GM12878 (cell line): ENCODE measurements at regions not wholly inside any gene's neighbourhood (a gene's known extent, or its start where the extent isn't known, plus 50 kb on each side); places are given as distances from the start of the nearest gene placed in this dataset.

ENCODE experiments used
- ATAC-seq: fragments of 200-7000 bp; cut with Tn5 transposase; 3 replicates; pipeline ENCODE4 v1.9.1; 2020; ENCODE audit warnings: mild to moderate bottlenecking, moderate library complexity
- BruUV-seq: library from RNA; stranded (reverse); fragments of 400-500 nt; replicated peaks from 2 replicates; lab custom pipeline; 2021; lab: Mats Ljungman, UMichigan
- CTCF ChIA-PET: fragments of 300-600 bp; sonication (Branson Sonifier 250); formaldehyde crosslinking; extraction: SDS; loops from one replicate; lab custom pipeline; 2021; ENCODE audit warnings: inconsistent platforms; lab: Yijun Ruan, JAX
- POLR2A ChIA-PET: fragments of 350-600 bp; formaldehyde crosslinking; extraction: SDS; loops from one replicate; lab custom pipeline; 2021; ENCODE audit warnings: inconsistent platforms; lab: Charles Lee
- RAD21 ChIA-PET: fragments of 300-600 bp; sonication (Branson Sonifier 250); formaldehyde crosslinking; loops from one replicate; lab custom pipeline; 2023; ENCODE audit warnings: antibody characterized with exemption; ENCODE audit not compliant: unreplicated experiment; lab: Charles Lee
- SMC1A ChIA-PET: fragments of 300-600 bp; sonication (Branson Sonifier 250); formaldehyde crosslinking; loops from one replicate; lab custom pipeline; 2023; ENCODE audit not compliant: unreplicated experiment, uncharacterized antibody; lab: Charles Lee
- DNase-seq: peaks from one replicate; pipeline ENCODE4 v3.0.0-alpha.2; 2011; ENCODE audit warnings: low read depth, low spot score
- FAIRE-seq: peaks from 3 replicates; lab custom pipeline; 2011; peaks lifted over from hg19 to GRCh38; lab: Jason Lieb, UNC
- H2AFZ ChIP-seq: 2 replicates; pipeline ENCODE4 v1.6.0; 2011; ENCODE audit warnings: low read depth, low read length, control low read depth; ENCODE audit not compliant: control insufficient read depth
- H3K27ac ChIP-seq: 2 replicates; pipeline ENCODE4 v1.5.1; 2011; ENCODE audit warnings: control low read depth; ENCODE audit not compliant: control insufficient read depth, insufficient read depth
- H3K27me3 ChIP-seq, 2 experiments: replicated peaks in 1 of 2; 2 replicates each; pipeline versions ENCODE4 v1.6.0 to v1.6.1; 2011; ENCODE audit warnings: low read length in 1 of 2; ENCODE audit not compliant: control insufficient read depth in 2 of 2, insufficient read depth in 2 of 2
- H3K36me3 ChIP-seq, 2 experiments: 2 replicates each; pipeline ENCODE4 v1.5.1; 2011; ENCODE audit warnings: low read length in 1 of 2; ENCODE audit not compliant: control insufficient read depth in 2 of 2, insufficient read depth in 2 of 2
- H3K4me1 ChIP-seq: 2 replicates; pipeline ENCODE4 v1.6.1; 2011; ENCODE audit warnings: mild to moderate bottlenecking, low read length, moderate library complexity, mixed read lengths; ENCODE audit not compliant: control insufficient read depth, insufficient read depth
- H3K4me2 ChIP-seq: 2 replicates; pipeline ENCODE4 v1.6.0; 2011; ENCODE audit warnings: control low read depth; ENCODE audit not compliant: control insufficient read depth, insufficient read depth
- H3K4me3 ChIP-seq: fragments of 200-600 bp; sonication (generic); 2 replicates; pipeline ENCODE4 v1.5.1; 2016
- H3K79me2 ChIP-seq: 2 replicates; pipeline ENCODE4 v1.6.0; 2011; ENCODE audit warnings: low read length; ENCODE audit not compliant: control insufficient read depth, insufficient read depth
- H3K9ac ChIP-seq: 2 replicates; pipeline ENCODE4 v1.8.0; 2011; ENCODE audit warnings: low read length, control low read depth, mixed read lengths; ENCODE audit not compliant: control insufficient read depth, insufficient read depth
- H3K9me3 ChIP-seq: replicated peaks from 3 replicates; pipeline ENCODE4 v1.5.1; 2011; ENCODE audit warnings: mild to moderate bottlenecking, low read length; ENCODE audit not compliant: control insufficient read depth, insufficient read depth
- H4K20me1 ChIP-seq: 2 replicates; pipeline ENCODE4 v1.6.0; 2011; ENCODE audit not compliant: control insufficient read depth, insufficient read depth
- BACH1 ChIP-seq: fragments of 450-650 bp; IDR thresholded peaks from 2 replicates; pipeline ENCODE4 v1.6.1; 2017; ENCODE audit warnings: mild to moderate bottlenecking, borderline replicate concordance
- CHD2 ChIP-seq: IDR thresholded peaks from 2 replicates; pipeline ENCODE4 v1.6.1; 2011; ENCODE audit warnings: low read depth, low read length, improper control_type of control experiment, borderline replicate concordance
- FOS ChIP-seq: IDR thresholded peaks from 3 replicates; pipeline ENCODE4 v1.6.1; 2011; ENCODE audit warnings: borderline replicate concordance; ENCODE audit not compliant: insufficient read length; ENCODE audit errors: extremely low read depth
- FOXK2 ChIP-seq: fragments of 450-650 bp; IDR thresholded peaks from 2 replicates; pipeline ENCODE4 v1.6.1; 2017; ENCODE audit warnings: mild to moderate bottlenecking, moderate library complexity
- RAD21 ChIP-seq: IDR thresholded peaks from 2 replicates; pipeline ENCODE4 v1.6.1; 2011; ENCODE audit warnings: mild to moderate bottlenecking, low read depth, low read length, moderate library complexity; ENCODE audit not compliant: insufficient read depth
- RAD51 ChIP-seq: fragments of 450-650 bp; IDR thresholded peaks from 2 replicates; pipeline ENCODE4 v1.6.1; 2016; ENCODE audit warnings: moderate library complexity, mild to moderate bottlenecking, inconsistent platforms
- SMAD1 ChIP-seq: fragments of 450-650 bp; IDR thresholded peaks from 2 replicates; pipeline ENCODE4 v1.6.1; 2018; ENCODE audit warnings: mild to moderate bottlenecking, low read depth; ENCODE audit not compliant: partially characterized antibody
- WGBS: methylation state at CpG from one replicate; pipeline ENCODE4 v1.1.6; 2016; ENCODE audit warnings: low lambda C conversion rate; ENCODE audit not compliant: insufficient replicate concordance, insufficient coverage; ENCODE audit errors: missing lambda C conversion rate; 5-methylcytosine and 5-hydroxymethylcytosine counted together
- in situ Hi-C: fragments of 300-500 bp; cut with MboI; formaldehyde crosslinking; loops from 9 replicates; pipeline ENCODE4 v1.14.3; 2018; ENCODE audit warnings: mixed read lengths
- intact Hi-C: fragments of 100-400 bp; cut with micrococcal nuclease; formaldehyde crosslinking; loops from one replicate; pipeline ENCODE4 v1.14.2; 2022; ENCODE audit not compliant: unreplicated experiment
- TF ChIP-seq, protein P1 (sequence below): fragments of 450-650 bp; IDR thresholded peaks from 2 replicates; pipeline ENCODE4 v1.6.1; 2017; ENCODE audit warnings: antibody characterized with exemption, mild to moderate bottlenecking, moderate library complexity
- TF ChIP-seq, protein P2 (sequence below): fragments of 150-350 bp; IDR thresholded peaks from 2 replicates; pipeline ENCODE4 v1.6.1; 2014; ENCODE audit warnings: mild to moderate bottlenecking, low read depth, low read length

DNA sequence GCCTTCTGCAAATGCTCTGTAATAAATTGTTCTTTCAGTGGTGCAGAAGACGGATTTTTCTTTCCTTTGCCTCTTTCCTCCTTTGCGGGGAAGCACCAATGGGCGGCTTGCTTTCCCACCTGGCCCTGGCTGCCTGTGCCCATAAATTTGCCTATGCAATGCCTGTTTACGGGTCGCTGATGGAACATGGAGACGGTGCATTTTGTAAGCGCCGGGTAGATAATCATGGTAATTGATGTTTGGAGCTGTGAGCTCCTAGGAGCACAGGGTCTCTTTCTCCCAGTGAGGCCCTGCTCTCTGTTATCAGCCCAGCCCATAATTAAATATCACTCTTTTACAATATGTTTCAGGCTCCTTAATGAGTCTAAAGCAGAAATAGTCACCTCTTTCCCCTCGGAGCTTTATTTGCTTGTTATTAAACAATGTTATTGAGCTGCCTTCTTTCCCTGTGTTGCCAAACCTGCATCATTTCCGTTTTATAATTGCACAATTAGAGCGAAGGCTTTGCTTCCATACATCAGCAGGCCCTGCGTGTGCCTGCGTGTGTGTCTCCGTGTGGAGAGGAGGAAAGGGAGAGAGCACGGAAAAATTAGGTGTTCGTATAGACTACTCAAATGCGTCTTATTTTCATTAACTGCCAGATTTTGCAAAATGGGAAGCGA, 437.4 kb upstream of the POU3F3 start:
- Histone ChIP-seq H3K4me1 (no peaks in the 10 kb centered on the region), H3K36me3 (no peaks in the 10 kb centered on the region), H3K4me3 (no peak overlapping the region), H3K9me3 (no peaks in the 10 kb centered on the region), H3K4me2 (no peak overlapping the region), H3K27me3 (no peaks in the 10 kb centered on the region), H4K20me1 (no peaks in the 10 kb centered on the region), H3K9ac (no peak overlapping the region), H3K27ac (no peak overlapping the region), H2AFZ (no peak overlapping the region), H3K79me2 (no peaks in the 10 kb centered on the region)
- intact Hi-C loops (no loop called here), in situ Hi-C loops (loop anchor here (25.0 kb wide), 1 partner anchor 1254 kb away; no protein-coding TSS in a partner anchor)
- TF ChIP-seq FOXK2 (no peak), RAD21 (no peak), CHD2 (no peak), RAD51 (no peak), SMAD1 (no peak), BACH1 (no peak), FOS (no peak)
- TF ChIP-seq, protein P1, sequence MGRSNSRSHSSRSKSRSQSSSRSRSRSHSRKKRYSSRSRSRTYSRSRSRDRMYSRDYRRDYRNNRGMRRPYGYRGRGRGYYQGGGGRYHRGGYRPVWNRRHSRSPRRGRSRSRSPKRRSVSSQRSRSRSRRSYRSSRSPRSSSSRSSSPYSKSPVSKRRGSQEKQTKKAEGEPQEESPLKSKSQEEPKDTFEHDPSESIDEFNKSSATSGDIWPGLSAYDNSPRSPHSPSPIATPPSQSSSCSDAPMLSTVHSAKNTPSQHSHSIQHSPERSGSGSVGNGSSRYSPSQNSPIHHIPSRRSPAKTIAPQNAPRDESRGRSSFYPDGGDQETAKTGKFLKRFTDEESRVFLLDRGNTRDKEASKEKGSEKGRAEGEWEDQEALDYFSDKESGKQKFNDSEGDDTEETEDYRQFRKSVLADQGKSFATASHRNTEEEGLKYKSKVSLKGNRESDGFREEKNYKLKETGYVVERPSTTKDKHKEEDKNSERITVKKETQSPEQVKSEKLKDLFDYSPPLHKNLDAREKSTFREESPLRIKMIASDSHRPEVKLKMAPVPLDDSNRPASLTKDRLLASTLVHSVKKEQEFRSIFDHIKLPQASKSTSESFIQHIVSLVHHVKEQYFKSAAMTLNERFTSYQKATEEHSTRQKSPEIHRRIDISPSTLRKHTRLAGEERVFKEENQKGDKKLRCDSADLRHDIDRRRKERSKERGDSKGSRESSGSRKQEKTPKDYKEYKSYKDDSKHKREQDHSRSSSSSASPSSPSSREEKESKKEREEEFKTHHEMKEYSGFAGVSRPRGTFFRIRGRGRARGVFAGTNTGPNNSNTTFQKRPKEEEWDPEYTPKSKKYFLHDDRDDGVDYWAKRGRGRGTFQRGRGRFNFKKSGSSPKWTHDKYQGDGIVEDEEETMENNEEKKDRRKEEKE: no peak
- TF ChIP-seq, protein P2, sequence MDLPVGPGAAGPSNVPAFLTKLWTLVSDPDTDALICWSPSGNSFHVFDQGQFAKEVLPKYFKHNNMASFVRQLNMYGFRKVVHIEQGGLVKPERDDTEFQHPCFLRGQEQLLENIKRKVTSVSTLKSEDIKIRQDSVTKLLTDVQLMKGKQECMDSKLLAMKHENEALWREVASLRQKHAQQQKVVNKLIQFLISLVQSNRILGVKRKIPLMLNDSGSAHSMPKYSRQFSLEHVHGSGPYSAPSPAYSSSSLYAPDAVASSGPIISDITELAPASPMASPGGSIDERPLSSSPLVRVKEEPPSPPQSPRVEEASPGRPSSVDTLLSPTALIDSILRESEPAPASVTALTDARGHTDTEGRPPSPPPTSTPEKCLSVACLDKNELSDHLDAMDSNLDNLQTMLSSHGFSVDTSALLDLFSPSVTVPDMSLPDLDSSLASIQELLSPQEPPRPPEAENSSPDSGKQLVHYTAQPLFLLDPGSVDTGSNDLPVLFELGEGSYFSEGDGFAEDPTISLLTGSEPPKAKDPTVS: no peak
- DNase-seq (no peak), FAIRE-seq (no peak), ATAC-seq (no peak)
- WGBS: 50% methylated on average over 18 of the region's 18 CpGs
- ChIA-PET CTCF (no interaction called here), RAD21 (no interaction called here), POLR2A (no interaction called here), SMC1A (no interaction called here)
- no TSS peak for BruUV-seq
